Gastrocnemius medialis (tissue), 4 donors: ENCODE measurements at regions not wholly inside any gene's neighbourhood (a gene's known extent, or its start where the extent isn't known, plus 50 kb on each side); places are given as distances from the start of the nearest gene placed in this dataset.

Source experiments
- ATAC-seq, 2 donors: fragments of 150-250 bp; one replicate each; pipeline ENCODE4 v1.9.1; 2016
- DNase-seq, 2 donors: peaks; one replicate each; pipeline ENCODE4 v3.0.0-alpha.2; 2019
- H3K27ac ChIP-seq, 4 donors: fragments of 200-600 bp; sonication (generic); 1 replicate in 1 of 4; 2 replicates in 3 of 4; pipeline ENCODE4 v1.5.1; 2016 to 2018; ENCODE audit warnings: mild to moderate bottlenecking in 2 of 4, moderate library complexity in 1 of 4
- H3K27me3 ChIP-seq, 3 donors: fragments of 200-600 bp; sonication (generic) in 2 of 3; 1 replicate in 1 of 3; 2 replicates in 2 of 3; pipeline versions ENCODE4 v1.5.1 to v1.6.0; 2016 to 2019; ENCODE audit warnings: mild to moderate bottlenecking in 1 of 3, moderate library complexity in 1 of 3
- H3K36me3 ChIP-seq, 2 donors: fragments of 200-600 bp; sonication (generic) in 1 of 2; one replicate each; pipeline ENCODE4 v1.5.1; 2017 to 2018
- H3K4me1 ChIP-seq, 2 donors: fragments of 200-600 bp; sonication (generic) in 1 of 2; one replicate each; pipeline ENCODE4 v1.5.1; 2016 to 2017; ENCODE audit warnings: mild to moderate bottlenecking in 2 of 2
- H3K4me3 ChIP-seq, 4 donors: fragments of 200-600 bp; sonication (generic) in 3 of 4; 1 replicate in 1 of 4; 2 replicates in 3 of 4; pipeline ENCODE4 v1.5.1; 2016 to 2019; ENCODE audit warnings: mild to moderate bottlenecking in 2 of 4
- H3K9me3 ChIP-seq, 3 donors: fragments of 200-600 bp; sonication (generic) in 2 of 3; 1 replicate in 1 of 3; 2 replicates in 2 of 3; pipeline ENCODE4 v1.5.1; 2016 to 2019
- POLR2A ChIP-seq, 2 donors: fragments of 450-650 bp; IDR thresholded peaks; one replicate each; pipeline ENCODE4 v1.6.1; 2017; ENCODE audit warnings: antibody characterized with exemption in 2 of 2, mild to moderate bottlenecking in 2 of 2, moderate library complexity in 2 of 2
- in situ Hi-C, 4 donors: fragments of 200-750 bp; cut with MboI; loops; one replicate each; pipeline versions ENCODE4 v1.15.0 to v1.8.0; 2017; ENCODE audit warnings: low sequenced_read_pairs in 4 of 4
- intact Hi-C: fragments of 100-400 bp; cut with DNase I; formaldehyde crosslinking; loops from one replicate; pipeline ENCODE4 v1.15.1; 2023; ENCODE audit warnings: low total_unique reads
- TF ChIP-seq, protein P1 (sequence below), 5 experiments: fragments of 450-650 bp in 3 of 5; fragments of 200-600 bp in 2 of 5; sonication (generic) in 2 of 5; IDR thresholded peaks in 4 of 5; conservative IDR thresholded peaks in 1 of 5; 1 replicate in 4 of 5; 2 replicates in 1 of 5; pipeline ENCODE4 v1.5.1; 2016 to 2019; ENCODE audit warnings: antibody characterized with exemption in 5 of 5, mild to moderate bottlenecking in 3 of 5, moderate library complexity in 3 of 5

DNA sequence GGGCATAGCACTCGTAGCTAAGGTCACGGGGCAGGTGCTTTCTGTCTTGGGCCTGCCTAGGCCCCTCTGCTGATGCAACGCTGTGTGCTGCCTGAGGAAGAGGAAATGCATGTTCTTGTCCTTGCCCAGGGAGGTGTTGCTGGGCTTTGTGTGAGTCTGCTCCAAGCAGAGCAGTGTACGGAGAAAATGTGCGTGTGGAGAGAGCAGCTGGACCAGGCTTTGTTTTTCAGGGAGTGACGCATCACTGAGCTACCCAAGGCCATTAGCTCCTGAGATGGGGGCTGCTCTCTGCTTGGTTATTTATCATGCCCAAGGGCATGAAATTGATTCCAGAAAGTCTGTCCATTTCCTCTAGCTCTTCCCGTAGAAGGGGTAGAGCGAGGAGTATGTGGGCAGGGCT lies 82.9 kb upstream of the THY1 start:
- in situ Hi-C loops (no loop called here), intact Hi-C loops (no loop called here)
- TF ChIP-seq, protein P1, sequence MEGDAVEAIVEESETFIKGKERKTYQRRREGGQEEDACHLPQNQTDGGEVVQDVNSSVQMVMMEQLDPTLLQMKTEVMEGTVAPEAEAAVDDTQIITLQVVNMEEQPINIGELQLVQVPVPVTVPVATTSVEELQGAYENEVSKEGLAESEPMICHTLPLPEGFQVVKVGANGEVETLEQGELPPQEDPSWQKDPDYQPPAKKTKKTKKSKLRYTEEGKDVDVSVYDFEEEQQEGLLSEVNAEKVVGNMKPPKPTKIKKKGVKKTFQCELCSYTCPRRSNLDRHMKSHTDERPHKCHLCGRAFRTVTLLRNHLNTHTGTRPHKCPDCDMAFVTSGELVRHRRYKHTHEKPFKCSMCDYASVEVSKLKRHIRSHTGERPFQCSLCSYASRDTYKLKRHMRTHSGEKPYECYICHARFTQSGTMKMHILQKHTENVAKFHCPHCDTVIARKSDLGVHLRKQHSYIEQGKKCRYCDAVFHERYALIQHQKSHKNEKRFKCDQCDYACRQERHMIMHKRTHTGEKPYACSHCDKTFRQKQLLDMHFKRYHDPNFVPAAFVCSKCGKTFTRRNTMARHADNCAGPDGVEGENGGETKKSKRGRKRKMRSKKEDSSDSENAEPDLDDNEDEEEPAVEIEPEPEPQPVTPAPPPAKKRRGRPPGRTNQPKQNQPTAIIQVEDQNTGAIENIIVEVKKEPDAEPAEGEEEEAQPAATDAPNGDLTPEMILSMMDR (IDR thresholded peaks at IDR 0.05 in 4 of 5, conservative IDR thresholded peaks at IDR 0.05 in 1 of 5) = no peak
- no peak for TF ChIP-seq POLR2A (IDR thresholded peaks at IDR 0.05)
- no peak for ATAC-seq
- Histone ChIP-seq H3K4me1 (no peaks in the 10 kb centered on the region), H3K9me3 (no peaks in the 10 kb centered on the region), H3K27me3 (no peaks in the 10 kb centered on the region), H3K36me3 (no peaks in the 10 kb centered on the region), H3K4me3 (no peak overlapping the region), H3K27ac (no peak overlapping the region)
- no peak for DNase-seq

DNA sequence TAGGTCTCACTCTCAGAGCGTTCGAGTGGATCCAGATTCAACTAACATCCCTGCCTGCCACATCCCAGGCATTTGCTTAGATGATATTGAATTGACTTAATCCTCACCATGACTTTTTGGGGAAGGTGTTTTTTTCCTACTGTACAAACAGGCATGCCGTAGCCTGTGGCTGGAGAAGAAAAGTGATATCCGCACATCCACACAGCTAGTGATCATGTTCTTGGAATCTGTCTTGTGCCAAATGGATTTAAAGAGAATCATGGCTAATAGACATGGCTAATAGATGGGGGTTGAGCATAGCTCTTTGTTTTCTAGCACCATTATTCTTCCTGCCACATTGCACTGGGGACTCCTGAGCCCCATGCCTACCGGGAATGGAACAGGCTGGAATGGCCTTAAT lies 82.1 kb upstream of the THY1 start:
- TF ChIP-seq, protein P1 (IDR thresholded peaks at IDR 0.05 in 4 of 5, conservative IDR thresholded peaks at IDR 0.05 in 1 of 5) = no peak
- TF ChIP-seq POLR2A (IDR thresholded peaks at IDR 0.05) = no peak
- Histone ChIP-seq H3K4me3 (no peak overlapping the region), H3K9me3 (no peaks in the 10 kb centered on the region), H3K4me1 (no peaks in the 10 kb centered on the region), H3K27ac (no peak overlapping the region), H3K27me3 (no peaks in the 10 kb centered on the region), H3K36me3 (no peaks in the 10 kb centered on the region)
- ATAC-seq (no peak), DNase-seq (no peak)
- intact Hi-C loops = no loop called here
- in situ Hi-C loops = no loop called here

DNA sequence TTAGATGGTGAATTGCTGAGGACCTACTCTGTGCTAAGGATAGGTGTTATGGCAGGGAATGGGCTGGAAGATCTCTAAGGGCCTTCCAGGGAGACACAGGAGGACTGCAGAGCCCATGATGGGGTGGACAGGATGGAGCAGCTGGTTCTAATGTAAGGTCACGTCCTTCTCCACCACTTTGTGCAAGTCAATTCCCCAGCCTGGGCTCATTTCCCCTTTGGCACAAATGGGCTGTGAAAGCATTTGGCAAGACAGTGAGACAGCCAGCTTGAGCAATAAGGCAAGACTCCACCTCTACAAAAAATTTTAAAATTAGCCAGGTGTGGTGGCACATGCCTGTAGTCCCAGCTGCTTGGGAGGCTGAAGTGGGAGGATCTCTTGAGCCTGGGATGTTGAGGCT lies 81.4 kb upstream of the THY1 start:
- Histone ChIP-seq H3K27ac (no peak overlapping the region), H3K27me3 (no peaks in the 10 kb centered on the region), H3K4me1 (no peaks in the 10 kb centered on the region), H3K36me3 (no peaks in the 10 kb centered on the region), H3K9me3 (no peaks in the 10 kb centered on the region), H3K4me3 (no peak overlapping the region)
- no peak for TF ChIP-seq POLR2A (IDR thresholded peaks at IDR 0.05)
- TF ChIP-seq, protein P1 (IDR thresholded peaks at IDR 0.05 in 4 of 5, conservative IDR thresholded peaks at IDR 0.05 in 1 of 5) = no peak
- no peak for ATAC-seq
- no peak for DNase-seq
- in situ Hi-C loops = no loop called here
- intact Hi-C loops = no loop called here

GRCh38 chr11:119501777-119502405 lies 78.9 kb upstream of the THY1 start:
- H3K4me3 ChIP-seq = no peak overlapping the region
- H3K36me3 ChIP-seq = no peaks in the 10 kb centered on the region
- no peak overlapping the region for H3K27ac ChIP-seq
- no peaks in the 10 kb centered on the region for H3K4me1 ChIP-seq
- ATAC-seq (no peak), DNase-seq (no peak)
- in situ Hi-C loops (no loop called here), intact Hi-C loops (no loop called here)
- no peaks in the 10 kb centered on the region for H3K9me3 ChIP-seq
- no peak for TF ChIP-seq POLR2A (IDR thresholded peaks at IDR 0.05)
- TF ChIP-seq, protein P1 (IDR thresholded peaks at IDR 0.05 in 4 of 5, conservative IDR thresholded peaks at IDR 0.05 in 1 of 5) = no peak
- H3K27me3 ChIP-seq = no peaks in the 10 kb centered on the region

DNA sequence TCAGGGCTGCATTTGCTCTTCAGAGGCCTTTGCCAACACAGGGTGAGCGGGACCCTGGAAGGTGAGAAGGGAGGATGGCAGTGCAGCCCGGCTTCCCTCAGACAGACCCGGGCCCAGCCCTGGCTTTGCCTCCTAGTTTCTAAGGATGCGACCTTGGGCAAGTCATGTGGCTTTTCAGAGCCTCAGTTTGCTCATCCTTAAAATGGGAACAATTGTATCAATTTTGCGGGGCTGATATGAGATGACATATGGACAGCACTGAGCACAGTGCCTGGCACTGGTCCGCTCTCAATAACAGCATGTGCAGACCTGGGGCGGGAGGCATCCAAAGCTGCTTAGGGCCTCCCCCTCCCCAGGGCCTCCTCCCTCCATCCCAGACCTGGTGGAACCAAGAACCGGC lies 74.7 kb upstream of the THY1 start:
- Histone ChIP-seq H3K27me3 (no peaks in the 10 kb centered on the region), H3K4me1 (no peaks in the 10 kb centered on the region), H3K4me3 (no peak overlapping the region), H3K27ac (no peak overlapping the region), H3K9me3 (no peaks in the 10 kb centered on the region), H3K36me3 (no peaks in the 10 kb centered on the region)
- TF ChIP-seq, protein P1 (IDR thresholded peaks at IDR 0.05 in 4 of 5, conservative IDR thresholded peaks at IDR 0.05 in 1 of 5) = no peak
- no peak for TF ChIP-seq POLR2A (IDR thresholded peaks at IDR 0.05)
- in situ Hi-C loops (loop anchor here (25.0 kb wide), 3 partner anchors 240 to 615 kb away; partner anchors contain the start of gene NECTIN1 (in 2 of the 4)), intact Hi-C loops (no loop called here)
- ATAC-seq (no peak), DNase-seq (no peak)
